Skeletal muscle satellite cell (primary cell): ENCODE measurements at regions not wholly inside any gene's neighbourhood (a gene's known extent, or its start where the extent isn't known, plus 50 kb on each side); places are given as distances from the start of the nearest gene placed in this dataset.
"Not testable (repeated sequence)": the region's sequence is repeated elsewhere in the genome, so short reads cannot be mapped to it uniquely, and the experiment has no call there.

Experiments used
- H3K27me3 ChIP-seq: 2 replicates; pipeline ENCODE4 v1.7.0; 2013; ENCODE audit warnings: low read length; ENCODE audit not compliant: control insufficient read depth, insufficient read depth
- H3K36me3 ChIP-seq: 2 replicates; pipeline ENCODE4 v1.7.0; 2013; ENCODE audit warnings: mild to moderate bottlenecking, control low read depth, low read length; ENCODE audit not compliant: insufficient read depth
- H3K4me1 ChIP-seq: 2 replicates; pipeline ENCODE4 v1.7.0; 2013; ENCODE audit warnings: low read length; ENCODE audit not compliant: control insufficient read depth, insufficient read depth
- H3K4me2 ChIP-seq: 2 replicates; pipeline ENCODE4 v1.7.0; 2013; ENCODE audit warnings: mild to moderate bottlenecking, low read length
- H3K4me3 ChIP-seq: 2 replicates; pipeline ENCODE4 v1.7.0; 2013; ENCODE audit warnings: low read length
- H3K9ac ChIP-seq: 2 replicates; pipeline ENCODE4 v1.7.0; 2013; ENCODE audit warnings: mild to moderate bottlenecking, low read depth, low read length, moderate library complexity
- H3K9me3 ChIP-seq: replicated peaks from 2 replicates; pipeline ENCODE4 v1.7.0; 2013; ENCODE audit warnings: mild to moderate bottlenecking, control low read depth, low read length

- Histone ChIP-seq H3K4me2 (no peak overlapping the region), H3K27me3 (no peaks in the 10 kb centered on the region), H3K9ac (no peak overlapping the region), H3K4me1 (no peaks in the 10 kb centered on the region), H3K4me3 (no peak overlapping the region), H3K36me3 (no peaks in the 10 kb centered on the region), H3K9me3 (peaks cover 20% of the 10 kb centered on the region)
These were observed 74.7 kb upstream of the SNTG2 start for GRCh38 chr2:875687-876615.

- Histone ChIP-seq H3K4me3 (no peak overlapping the region), H3K9ac (no peak overlapping the region), H3K36me3 (no peaks in the 10 kb centered on the region), H3K4me2 (no peak overlapping the region), H3K9me3 (peaks cover 20% of the 10 kb centered on the region), H3K27me3 (no peaks in the 10 kb centered on the region), H3K4me1 (no peaks in the 10 kb centered on the region)
These were observed 76.7 kb upstream of the SNTG2 start for GRCh38 chr2:873651-874580.

GRCh38 chr2:873027-873426, 77.6 kb upstream of the SNTG2 start:
- Histone ChIP-seq H3K4me3 (no peak overlapping the region), H3K27me3 (no peaks in the 10 kb centered on the region), H3K9ac (no peak overlapping the region), H3K36me3 (no peaks in the 10 kb centered on the region), H3K4me1 (no peaks in the 10 kb centered on the region), H3K9me3 (peaks cover 16% of the 10 kb centered on the region), H3K4me2 (no peak overlapping the region)

- Histone ChIP-seq H3K4me3 (no peak overlapping the region), H3K9me3 (peaks cover 16% of the 10 kb centered on the region), H3K27me3 (no peaks in the 10 kb centered on the region), H3K4me1 (no peaks in the 10 kb centered on the region), H3K4me2 (no peak overlapping the region), H3K36me3 (no peaks in the 10 kb centered on the region), H3K9ac (no peak overlapping the region)
These were observed 78.5 kb upstream of the SNTG2 start for GRCh38 chr2:871926-872680.

GRCh38 chr2:871175-871727, 79.4 kb upstream of the SNTG2 start:
- Histone ChIP-seq H3K4me2 (no peak overlapping the region), H3K27me3 (no peaks in the 10 kb centered on the region), H3K9me3 (peaks cover 16% of the 10 kb centered on the region), H3K4me1 (no peaks in the 10 kb centered on the region), H3K9ac (no peak overlapping the region), H3K36me3 (no peaks in the 10 kb centered on the region), H3K4me3 (no peak overlapping the region)

GRCh38 chr2:870426-870825, 80.2 kb upstream of the SNTG2 start:
- no peaks in the 10 kb centered on the region for H3K4me1 ChIP-seq
- H3K4me3 ChIP-seq, result no peak overlapping the region
- peaks cover 16% of the 10 kb centered on the region for H3K9me3 ChIP-seq
- no peaks in the 10 kb centered on the region for H3K36me3 ChIP-seq
- H3K27me3 ChIP-seq, result no peaks in the 10 kb centered on the region
- H3K9ac ChIP-seq, result no peak overlapping the region
- no peak overlapping the region for H3K4me2 ChIP-seq

- H3K36me3 ChIP-seq, result no peaks in the 10 kb centered on the region
- peaks cover 16% of the 10 kb centered on the region for H3K9me3 ChIP-seq
- H3K27me3 ChIP-seq, result no peaks in the 10 kb centered on the region
- H3K9ac ChIP-seq, result no peak overlapping the region
- H3K4me1 ChIP-seq, result no peaks in the 10 kb centered on the region
- H3K4me3 ChIP-seq, result no peak overlapping the region
- H3K4me2 ChIP-seq, result no peak overlapping the region
These were observed 80.8 kb upstream of the SNTG2 start for GRCh38 chr2:869894-870293.

GRCh38 chr2:869357-869871, 81.2 kb upstream of the SNTG2 start:
- Histone ChIP-seq H3K9ac (no peak overlapping the region), H3K36me3 (no peaks in the 10 kb centered on the region), H3K4me1 (no peaks in the 10 kb centered on the region), H3K9me3 (peaks cover 16% of the 10 kb centered on the region), H3K4me3 (no peak overlapping the region), H3K27me3 (no peaks in the 10 kb centered on the region), H3K4me2 (no peak overlapping the region)

- H3K4me3 ChIP-seq, H3K27me3 ChIP-seq, H3K4me2 ChIP-seq, H3K36me3 ChIP-seq, H3K9ac ChIP-seq, H3K4me1 ChIP-seq: not testable (repeated sequence)
- H3K9me3 ChIP-seq, result peaks cover 11% of the 10 kb centered on the region
These were observed 81.8 kb upstream of the SNTG2 start for GRCh38 chr2:868857-869256.

GRCh38 chr2:867296-867695, 83.4 kb upstream of the SNTG2 start:
- no peaks in the 10 kb centered on the region for H3K36me3 ChIP-seq
- no peaks in the 10 kb centered on the region for H3K4me1 ChIP-seq
- H3K9ac ChIP-seq, result no peak overlapping the region
- no peaks in the 10 kb centered on the region for H3K27me3 ChIP-seq
- H3K4me3 ChIP-seq, result no peak overlapping the region
- no peak overlapping the region for H3K4me2 ChIP-seq
- H3K9me3 ChIP-seq, result peaks cover 7% of the 10 kb centered on the region

- no peak overlapping the region for H3K4me2 ChIP-seq
- H3K27me3 ChIP-seq, result no peaks in the 10 kb centered on the region
- peaks cover 6% of the 10 kb centered on the region for H3K9me3 ChIP-seq
- no peaks in the 10 kb centered on the region for H3K4me1 ChIP-seq
- H3K36me3 ChIP-seq, result no peaks in the 10 kb centered on the region
- H3K4me3 ChIP-seq, result no peak overlapping the region
- no peak overlapping the region for H3K9ac ChIP-seq
These were observed 83.8 kb upstream of the SNTG2 start for GRCh38 chr2:866887-867286.
